NCI-H510A (cell line): ENCODE measurements at regions not wholly inside any gene's neighbourhood (a gene's known extent, or its start where the extent isn't known, plus 50 kb on each side); places are given as distances from the start of the nearest gene placed in this dataset.
"Not testable (repeated sequence)": the region's sequence is repeated elsewhere in the genome, so short reads cannot be mapped to it uniquely, and the experiment has no call there.

Experiments used
- DNase-seq: peaks from one replicate; lab custom pipeline; 2025; lab: John Stamatoyannopoulos, UW

GRCh38 chr3:86554383-86554782 is 436.6 kb downstream of the VGLL3 start:
- DNase-seq = no peak

- no peak for DNase-seq
These were observed 443.3 kb downstream of the VGLL3 start for GRCh38 chr3:86547692-86548091.

GRCh38 chr3:86537171-86537570 is 453.8 kb downstream of the VGLL3 start:
- DNase-seq = no peak

GRCh38 chr3:86519819-86520218 is 471.1 kb downstream of the VGLL3 start:
- no peak for DNase-seq

- no peak for DNase-seq
These were observed 509.3 kb downstream of the VGLL3 start for GRCh38 chr3:86481636-86482035.

GRCh38 chr3:86481031-86481430 is 509.9 kb downstream of the VGLL3 start:
- DNase-seq = no peak

- DNase-seq = no peak
These were observed 526.8 kb downstream of the VGLL3 start for GRCh38 chr3:86464180-86464579.

- no peak for DNase-seq
These were observed 539.2 kb downstream of the VGLL3 start for GRCh38 chr3:86451749-86452148.

GRCh38 chr3:86438544-86438943 is 552.4 kb downstream of the VGLL3 start:
- DNase-seq = no peak

- DNase-seq = no peak
These were observed 563.6 kb downstream of the VGLL3 start for GRCh38 chr3:86427343-86427742.

- DNase-seq = no peak
These were observed 569.8 kb downstream of the VGLL3 start for GRCh38 chr3:86420990-86421739.

- no peak for DNase-seq
These were observed 572.1 kb downstream of the VGLL3 start for GRCh38 chr3:86418861-86419260.

GRCh38 chr3:86416334-86416733 is 574.6 kb downstream of the VGLL3 start:
- DNase-seq = no peak

- no peak for DNase-seq
These were observed 577.3 kb downstream of the VGLL3 start for GRCh38 chr3:86413645-86414044.

GRCh38 chr3:86410587-86410986 is 580.4 kb downstream of the VGLL3 start:
- DNase-seq = no peak

- not testable (repeated sequence) for DNase-seq
These were observed 601.2 kb downstream of the VGLL3 start for GRCh38 chr3:86389759-86390158.

GRCh38 chr3:86388820-86389219 is 602.1 kb downstream of the VGLL3 start:
- DNase-seq = no peak

- DNase-seq = no peak
These were observed 608.4 kb downstream of the VGLL3 start for GRCh38 chr3:86382556-86382955.

- no peak for DNase-seq
These were observed 609.7 kb downstream of the VGLL3 start for GRCh38 chr3:86381247-86381646.

- no peak for DNase-seq
These were observed 611.7 kb downstream of the VGLL3 start for GRCh38 chr3:86379280-86379679.

- no peak for DNase-seq
These were observed 612.1 kb downstream of the VGLL3 start for GRCh38 chr3:86378829-86379228.

GRCh38 chr3:86335566-86335965 is 655.4 kb downstream of the VGLL3 start:
- not testable (repeated sequence) for DNase-seq

- no peak for DNase-seq
These were observed 657.3 kb downstream of the VGLL3 start for GRCh38 chr3:86333636-86334035.

- DNase-seq = no peak
These were observed 687.0 kb downstream of the VGLL3 start for GRCh38 chr3:86303935-86304334.
